ENCODE measurements at regions not wholly inside any gene's neighbourhood (a gene's known extent, or its start where the extent isn't known, plus 50 kb on each side); places are given as distances from the start of the nearest gene placed in this dataset.
A peak's percentile ranks its signal among the peaks of the same experiment; 100 is the strongest.

DNA sequence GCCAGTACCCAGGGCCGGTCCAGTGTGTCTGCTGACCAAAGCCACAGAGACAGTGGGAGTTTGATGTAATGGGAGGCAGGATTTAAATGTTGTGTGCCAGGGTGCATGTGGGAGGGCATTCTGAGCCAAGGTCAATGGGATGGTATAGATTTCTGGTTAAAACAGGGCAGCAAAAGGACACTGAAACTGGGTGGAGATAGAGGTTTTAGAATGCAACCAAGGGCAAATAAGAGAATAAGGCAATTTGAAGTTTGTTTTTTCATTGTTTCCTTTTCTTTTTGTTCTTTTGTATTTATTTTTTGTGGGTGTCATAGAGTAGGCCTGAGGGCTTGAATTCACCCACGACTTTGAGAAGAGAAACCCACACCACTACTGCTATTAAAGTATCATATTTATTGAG is 65.5 kb upstream of the CLINT1 start:
- no peak for DNase-seq

DNA sequence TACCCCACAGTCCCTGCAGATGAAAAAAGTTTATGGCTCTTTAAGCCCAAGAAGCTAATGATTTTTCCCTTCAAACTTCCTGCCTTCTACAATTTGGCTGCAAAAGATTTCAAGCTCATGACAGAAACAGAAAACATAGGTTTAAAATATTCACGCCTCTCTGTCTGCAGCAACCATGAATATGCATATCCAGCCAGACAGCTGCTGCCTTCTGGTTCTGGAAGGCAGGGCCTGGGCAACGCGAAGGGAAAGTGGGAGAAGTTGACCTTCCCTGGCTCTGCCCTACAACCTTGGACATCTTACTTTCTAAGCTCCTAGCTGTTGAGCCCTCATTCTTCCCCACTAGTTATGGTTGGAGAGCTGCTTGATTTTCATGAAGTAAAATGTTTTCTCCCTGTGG is 64.8 kb upstream of the CLINT1 start:
- no peak for DNase-seq

GRCh38 chr5:157922026-157922425 is 63.1 kb upstream of the CLINT1 start:
- no peak for DNase-seq

GRCh38 chr5:157920828-157921170 is 61.9 kb upstream of the CLINT1 start:
- DNase-seq: no peak

GRCh38 chr5:157918811-157919742 is 60.1 kb upstream of the CLINT1 start:
- peak; percentile 32 for DNase-seq

GRCh38 chr5:157917899-157918809 is 59.2 kb upstream of the CLINT1 start:
- DNase-seq: peak; percentile 22

DNA sequence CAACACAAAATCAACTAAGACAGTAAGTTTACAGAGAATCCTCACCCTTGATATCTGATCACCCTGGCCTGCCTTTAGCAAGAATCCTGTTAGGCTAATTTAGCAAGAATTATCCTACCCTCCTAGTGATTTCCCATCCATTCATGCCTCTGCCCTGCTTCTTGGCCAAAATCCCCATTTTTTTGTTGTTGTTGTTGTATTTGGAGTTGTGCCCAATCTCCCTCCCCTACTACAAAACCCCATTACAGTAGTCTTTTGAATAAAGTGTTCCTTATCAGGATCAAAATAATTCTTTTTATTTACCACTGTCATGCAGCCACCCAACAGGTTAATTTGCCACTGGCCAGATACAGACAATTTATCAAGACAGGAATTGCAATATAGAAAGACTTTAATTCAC is 58.5 kb upstream of the CLINT1 start:
- DNase-seq: no peak

DNA sequence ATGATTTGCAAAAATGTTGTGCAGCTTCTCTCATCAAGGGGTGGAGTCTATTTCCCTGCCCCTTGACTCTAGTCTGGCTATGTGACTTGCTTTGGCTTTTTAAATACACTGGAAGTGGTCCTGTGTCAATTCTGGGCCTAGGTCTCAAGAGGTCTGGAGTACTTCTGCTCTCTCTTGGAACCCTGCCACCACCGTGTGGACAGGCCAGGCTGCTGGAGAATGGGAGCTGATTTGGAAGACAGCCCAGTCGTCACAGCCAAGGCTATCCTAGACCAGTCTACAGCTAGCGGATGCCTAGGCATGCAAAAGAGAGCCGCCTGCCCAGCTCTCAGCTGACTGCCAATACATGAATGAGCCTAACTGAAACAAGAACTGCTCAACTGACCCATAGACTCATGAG is 56.7 kb upstream of the CLINT1 start:
- peak; percentile 23 for DNase-seq

GRCh38 chr5:157914151-157914788 is 55.3 kb upstream of the CLINT1 start:
- no peak for DNase-seq

- DNase-seq: peak; percentile 73
Observed at GRCh38 chr5:157913575-157913974, 54.6 kb upstream of the CLINT1 start.

- DNase-seq: peak; percentile 40
Observed at GRCh38 chr5:157912621-157913325, 53.8 kb upstream of the CLINT1 start.

DNA sequence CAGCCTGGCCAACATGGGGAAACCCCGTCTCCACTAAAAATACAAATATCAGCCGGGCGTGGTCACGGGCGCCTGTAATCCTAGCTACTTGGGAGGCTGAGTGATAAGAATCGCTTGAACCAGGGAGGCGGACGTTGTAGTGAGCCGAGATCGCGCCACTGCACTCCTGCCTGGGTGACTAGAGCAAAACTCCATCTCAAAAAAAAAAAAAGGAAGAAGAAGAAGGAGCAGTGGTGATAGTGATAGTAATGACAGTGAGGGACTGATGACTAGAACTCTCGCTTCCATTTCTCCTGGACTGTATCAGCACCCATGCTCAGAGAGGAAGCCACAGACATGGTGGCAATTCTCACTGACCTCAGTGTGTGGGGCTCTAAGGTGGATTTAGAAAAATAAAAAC is 52.6 kb upstream of the CLINT1 start:
- no peak for DNase-seq
